ENCODE measurements at regions not wholly inside any gene's neighbourhood (a gene's known extent, or its start where the extent isn't known, plus 50 kb on each side); places are given as distances from the start of the nearest gene placed in this dataset.
"Not testable (repeated sequence)": the region's sequence is repeated elsewhere in the genome, so short reads cannot be mapped to it uniquely, and the experiment has no call there.

GRCh38 chr2:87512864-87513530, 234.9 kb upstream of the PLGLB2 start:
- not testable (repeated sequence) for DNase-seq (ENCODE audit: low read depth in 2 of 2)

- DNase-seq (ENCODE audit: low read depth in 2 of 2) = not testable (repeated sequence)
Measured at GRCh38 chr2:87514034-87514433, 233.9 kb upstream of the PLGLB2 start.

GRCh38 chr2:87514515-87514914, 233.4 kb upstream of the PLGLB2 start:
- DNase-seq (ENCODE audit: low read depth in 2 of 2) = not testable (repeated sequence)

- DNase-seq (ENCODE audit: low read depth in 2 of 2) = not testable (repeated sequence)
Measured at GRCh38 chr2:87515226-87515625, 232.7 kb upstream of the PLGLB2 start.

DNA sequence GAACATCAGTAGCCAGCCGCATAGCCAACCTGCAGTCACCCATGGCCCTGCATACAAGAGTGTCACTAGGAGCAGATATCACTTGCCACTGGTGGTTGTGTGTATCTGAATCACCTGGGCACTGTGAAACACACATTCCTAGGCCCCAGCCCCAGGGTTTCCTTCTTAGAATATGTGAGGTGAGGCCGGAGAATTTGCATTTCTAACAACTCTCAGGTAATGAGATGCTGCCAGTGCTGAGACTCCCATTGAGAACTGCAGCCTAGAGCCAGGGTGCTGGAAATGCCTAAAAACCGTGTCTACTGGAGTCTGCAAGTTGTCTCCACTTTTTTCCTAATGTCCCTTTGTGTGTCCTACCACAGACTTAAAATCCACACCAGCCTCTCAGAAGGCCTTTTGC, 232.0 kb upstream of the PLGLB2 start:
- DNase-seq (ENCODE audit: low read depth in 2 of 2) = not testable (repeated sequence)

DNA sequence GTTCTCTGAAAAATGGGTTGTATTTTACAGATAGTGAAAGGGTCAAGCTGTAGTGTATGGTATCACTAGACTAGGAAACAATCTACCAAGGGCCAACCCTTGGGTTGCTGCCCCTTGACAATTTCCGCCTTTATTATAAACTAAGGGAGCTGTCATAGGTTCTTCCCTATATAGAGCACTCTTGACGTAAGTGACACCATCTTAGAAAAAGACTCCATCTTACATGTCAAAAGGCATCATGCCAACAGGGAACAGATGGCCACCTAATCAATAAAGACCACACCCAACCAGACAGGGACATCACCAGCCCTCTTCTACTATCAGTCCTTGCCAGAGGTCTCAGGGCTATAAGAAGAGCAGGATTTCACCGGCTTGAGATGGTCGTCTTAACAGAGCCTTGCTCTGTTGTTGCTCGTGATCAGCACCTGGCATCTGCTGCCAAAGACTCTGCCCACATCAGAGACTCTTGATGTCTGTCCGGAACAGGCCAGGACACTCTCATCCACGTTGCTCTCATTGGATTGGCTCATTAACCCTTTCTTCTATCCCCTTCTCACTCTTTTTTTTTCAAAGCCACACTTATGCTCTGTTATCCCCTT, 231.4 kb upstream of the PLGLB2 start:
- not testable (repeated sequence) for DNase-seq (ENCODE audit: low read depth in 2 of 2)

DNA sequence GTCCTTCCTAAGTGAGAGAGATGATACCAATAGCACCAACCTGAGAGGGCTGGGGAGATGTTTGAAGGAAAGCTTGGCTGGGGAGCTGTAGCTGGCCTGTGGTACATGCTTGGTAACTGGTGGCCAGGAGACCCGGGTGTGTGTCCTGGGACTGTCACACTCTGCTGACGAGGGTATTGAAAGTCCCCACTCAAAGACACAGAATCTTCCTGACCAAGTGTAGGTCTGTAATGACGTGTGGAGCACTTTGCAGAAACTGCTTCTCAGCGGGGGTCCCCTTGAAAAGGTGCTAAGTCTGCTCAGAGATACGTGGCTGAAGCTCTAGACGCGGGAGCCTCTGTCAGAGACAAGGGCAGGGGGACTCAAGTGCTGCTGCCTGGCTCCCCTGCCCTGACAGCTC, 230.4 kb upstream of the PLGLB2 start:
- not testable (repeated sequence) for DNase-seq (ENCODE audit: low read depth in 2 of 2)

DNA sequence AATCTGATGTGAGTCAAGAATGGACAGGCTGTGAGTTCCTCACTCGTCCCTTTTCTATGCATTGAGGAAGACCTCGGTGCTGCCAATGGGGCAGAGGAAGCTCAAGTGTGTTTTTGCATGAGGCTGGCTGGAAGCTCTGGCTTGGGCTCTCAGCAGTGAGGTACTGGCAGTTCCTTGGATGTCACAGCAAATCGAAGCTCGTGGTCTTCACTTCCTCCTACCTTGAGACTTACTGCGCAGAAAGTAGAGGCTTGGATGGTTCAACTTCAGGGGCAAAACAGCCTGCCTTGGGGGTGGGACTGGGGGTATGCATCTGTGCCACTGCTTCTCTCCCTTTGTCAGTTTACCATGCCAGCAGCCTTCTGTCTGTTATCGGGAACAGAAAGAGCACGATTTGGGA, 229.8 kb upstream of the PLGLB2 start:
- not testable (repeated sequence) for DNase-seq (ENCODE audit: low read depth in 2 of 2)

GRCh38 chr2:87518547-87518946, 229.3 kb upstream of the PLGLB2 start:
- not testable (repeated sequence) for DNase-seq (ENCODE audit: low read depth in 2 of 2)

- DNase-seq (ENCODE audit: low read depth in 2 of 2) = not testable (repeated sequence)
Measured at GRCh38 chr2:87519158-87520011, 228.5 kb upstream of the PLGLB2 start.

DNA sequence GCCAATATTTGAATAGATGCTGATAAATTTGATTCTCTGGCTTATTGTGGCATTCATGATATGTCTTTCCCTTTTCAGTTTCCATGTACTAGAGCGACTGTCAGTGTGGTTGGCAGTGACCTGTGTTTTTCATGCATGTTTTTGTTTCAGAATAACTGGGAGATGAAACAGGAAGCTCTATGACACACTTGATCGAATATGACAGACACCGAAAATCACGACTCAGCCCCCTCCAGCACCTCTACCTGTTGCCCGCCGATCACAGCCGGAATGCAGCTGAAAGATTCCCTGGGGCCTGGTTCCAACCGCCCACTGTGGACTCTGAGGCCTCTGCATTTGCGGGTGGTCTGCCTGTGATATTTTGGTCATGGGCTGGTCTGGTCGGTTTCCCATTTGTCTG, 226.8 kb upstream of the PLGLB2 start:
- DNase-seq (ENCODE audit: low read depth in 2 of 2) = peak; percentile 25 to 59

DNA sequence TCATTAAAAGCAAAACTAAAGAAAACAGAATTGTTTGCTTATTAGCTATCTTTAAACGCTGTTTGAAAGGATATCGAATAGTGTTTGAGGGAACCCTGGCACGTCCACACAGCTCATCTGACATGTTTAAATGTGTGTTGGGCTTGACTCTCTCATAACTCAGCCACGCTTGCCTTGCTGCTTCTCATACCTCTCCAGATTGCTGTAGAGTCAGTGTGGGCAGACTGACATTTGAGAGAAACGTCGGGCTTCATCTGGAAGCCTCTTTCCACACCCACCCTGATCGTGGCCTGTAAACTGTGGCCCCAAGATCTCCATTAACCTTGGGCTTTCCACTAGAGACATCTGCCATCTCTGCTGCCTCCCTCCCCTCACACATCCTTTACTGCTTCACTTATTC, 226.4 kb upstream of the PLGLB2 start:
- not testable (repeated sequence) for DNase-seq (ENCODE audit: low read depth in 2 of 2)

- not testable (repeated sequence) for DNase-seq (ENCODE audit: low read depth in 2 of 2)
Measured at GRCh38 chr2:87524619-87525188, 223.2 kb upstream of the PLGLB2 start.

DNA sequence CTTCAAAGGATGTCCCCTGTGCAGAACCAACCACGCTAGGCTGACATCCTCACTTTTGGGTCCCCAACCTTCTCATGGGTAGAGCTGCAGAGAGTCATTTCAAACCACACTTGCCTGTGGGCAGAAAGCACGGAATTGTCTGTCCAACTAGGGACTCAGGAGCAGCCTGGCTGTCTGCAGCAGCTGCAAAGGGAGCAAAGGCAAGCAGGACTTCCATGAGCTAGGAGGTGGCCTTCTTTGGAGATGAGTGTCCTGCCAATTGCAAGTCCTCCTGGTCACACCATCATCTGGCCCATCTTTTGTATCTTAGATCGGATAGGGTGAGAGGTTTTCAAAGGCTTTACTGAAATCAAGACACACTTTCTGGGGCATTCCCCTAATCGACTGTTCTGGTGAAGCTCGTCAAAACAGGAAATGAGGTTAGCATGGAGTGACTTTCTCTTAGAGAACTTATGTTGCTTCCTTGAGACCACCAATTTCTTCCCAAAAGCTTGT, 222.3 kb upstream of the PLGLB2 start:
- DNase-seq (ENCODE audit: low read depth in 2 of 2) = not testable (repeated sequence)

GRCh38 chr2:87526258-87526657, 221.6 kb upstream of the PLGLB2 start:
- DNase-seq (ENCODE audit: low read depth in 2 of 2) = not testable (repeated sequence)

GRCh38 chr2:87531968-87532715, 215.7 kb upstream of the PLGLB2 start:
- DNase-seq (ENCODE audit: low read depth in 2 of 2) = not testable (repeated sequence)

DNA sequence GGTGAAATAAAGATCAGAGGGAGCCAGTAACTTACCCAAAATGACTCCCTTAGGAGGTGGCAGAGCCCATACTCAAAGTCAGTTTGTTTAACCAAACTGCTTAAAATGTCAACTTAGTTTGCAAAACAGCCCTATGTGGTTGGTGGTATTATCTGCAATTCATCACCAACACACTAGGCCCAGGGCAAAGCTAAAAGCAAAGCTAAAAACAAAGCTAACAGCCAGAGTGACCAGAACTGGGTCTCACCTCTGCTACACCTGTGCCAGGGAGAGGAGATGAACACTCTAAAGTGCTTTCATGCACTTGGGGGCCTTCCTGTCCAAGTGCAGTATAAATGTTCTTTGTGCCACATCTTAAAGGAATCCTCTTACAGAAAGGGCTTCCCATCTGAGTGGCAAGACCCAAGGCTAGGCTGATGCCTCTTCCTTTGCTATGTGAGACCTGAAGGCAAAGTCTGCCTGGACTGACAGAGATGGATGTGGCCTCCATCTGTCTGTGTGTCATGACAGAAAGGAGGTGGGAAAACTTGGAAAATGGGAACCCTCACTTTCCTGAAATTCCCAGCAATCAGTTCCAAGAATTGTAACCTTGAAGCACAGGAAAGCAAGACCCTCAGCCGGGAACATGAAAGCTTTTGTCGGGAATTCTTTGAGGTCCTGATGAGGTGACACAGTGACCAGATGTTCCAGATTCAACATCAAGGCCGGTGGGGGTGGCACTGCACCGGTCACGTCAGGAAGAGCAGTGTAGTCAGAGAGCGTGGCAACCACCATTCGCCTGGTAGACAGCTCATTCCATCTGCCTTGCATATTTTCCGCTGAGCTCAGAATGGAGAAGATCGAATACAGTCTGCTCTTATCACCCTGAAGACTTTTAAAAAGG, 214.3 kb upstream of the PLGLB2 start:
- not testable (repeated sequence) for DNase-seq (ENCODE audit: low read depth in 2 of 2)

GRCh38 chr2:87534273-87534889, 213.5 kb upstream of the PLGLB2 start:
- DNase-seq (ENCODE audit: low read depth in 2 of 2) = not testable (repeated sequence)

- not testable (repeated sequence) for DNase-seq (ENCODE audit: low read depth in 2 of 2)
Measured at GRCh38 chr2:87536427-87536826, 211.5 kb upstream of the PLGLB2 start.

DNA sequence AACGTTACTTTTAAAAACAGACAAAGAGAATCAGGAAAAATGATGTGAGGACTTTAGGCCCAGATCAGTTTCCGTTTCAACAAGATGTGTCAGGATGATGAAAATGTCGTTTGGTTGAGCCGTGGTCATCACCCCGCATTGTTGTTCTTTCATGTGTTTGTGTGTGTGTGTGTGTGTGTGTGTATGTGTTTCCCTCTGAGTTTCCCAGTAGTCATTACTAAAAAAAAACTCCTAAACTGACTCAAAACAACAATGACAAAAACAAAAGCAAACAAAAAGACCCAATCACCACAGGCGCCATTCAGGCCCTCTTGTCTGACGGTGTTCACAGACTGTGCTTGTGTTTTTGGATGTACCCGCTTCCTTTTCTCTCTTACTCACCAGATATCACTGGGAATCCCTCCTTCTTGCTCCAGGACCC, 210.6 kb upstream of the PLGLB2 start:
- not testable (repeated sequence) for DNase-seq (ENCODE audit: low read depth in 2 of 2)

Data from stimulated activated CD4-positive, alpha-beta T cell treated with anti-CD3 and anti-CD28 coated beads, Interleukin-15, amount 100 ng/mL, for 48 hours (primary cell).